Suprapubic skin (tissue), 4 donors: ENCODE measurements at regions not wholly inside any gene's neighbourhood (a gene's known extent, or its start where the extent isn't known, plus 50 kb on each side); places are given as distances from the start of the nearest gene placed in this dataset.

Experiments
- POLR2A ChIP-seq, 2 donors: fragments of 450-650 bp; IDR thresholded peaks; one replicate each; pipeline ENCODE4 v1.6.1; 2017; ENCODE audit warnings: antibody characterized with exemption in 2 of 2, mild to moderate bottlenecking in 2 of 2, moderate library complexity in 2 of 2
- POLR2AphosphoS5 ChIP-seq, 3 donors: sonication (generic); formaldehyde crosslinking; IDR thresholded peaks; one replicate each; pipeline ENCODE4 v1.6.1; 2017; ENCODE audit warnings: antibody characterized with exemption in 3 of 3
- TF ChIP-seq, protein P1 (sequence below), 2 donors: fragments of 200-600 bp in 1 of 2; fragments of 450-650 bp in 1 of 2; sonication (generic) in 1 of 2; IDR thresholded peaks; one replicate each; pipeline ENCODE4 v1.5.1; 2016 to 2019; ENCODE audit warnings: antibody characterized with exemption in 2 of 2, mild to moderate bottlenecking in 1 of 2, moderate library complexity in 1 of 2

DNA sequence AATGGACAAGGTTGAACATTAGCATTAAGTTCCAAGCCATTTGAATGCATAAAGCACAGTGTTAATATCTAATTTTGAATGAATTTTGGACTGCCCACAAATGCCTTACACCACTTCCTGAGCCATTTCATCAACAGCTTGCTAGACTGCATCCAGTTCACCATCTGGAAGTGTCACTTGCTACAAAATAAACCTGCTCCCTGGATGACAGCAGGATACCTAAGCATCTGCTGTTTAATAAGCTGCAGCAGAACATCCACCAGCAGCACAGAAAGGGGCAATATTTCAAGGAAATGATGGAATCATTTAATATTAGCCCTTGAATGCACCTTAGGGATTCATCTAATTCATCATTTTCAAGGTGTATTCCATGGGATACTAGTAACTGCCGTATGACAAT is 76.6 kb upstream of the PCDH9 start:
- no peak for TF ChIP-seq POLR2A (IDR thresholded peaks at IDR 0.05)
- TF ChIP-seq, protein P1, sequence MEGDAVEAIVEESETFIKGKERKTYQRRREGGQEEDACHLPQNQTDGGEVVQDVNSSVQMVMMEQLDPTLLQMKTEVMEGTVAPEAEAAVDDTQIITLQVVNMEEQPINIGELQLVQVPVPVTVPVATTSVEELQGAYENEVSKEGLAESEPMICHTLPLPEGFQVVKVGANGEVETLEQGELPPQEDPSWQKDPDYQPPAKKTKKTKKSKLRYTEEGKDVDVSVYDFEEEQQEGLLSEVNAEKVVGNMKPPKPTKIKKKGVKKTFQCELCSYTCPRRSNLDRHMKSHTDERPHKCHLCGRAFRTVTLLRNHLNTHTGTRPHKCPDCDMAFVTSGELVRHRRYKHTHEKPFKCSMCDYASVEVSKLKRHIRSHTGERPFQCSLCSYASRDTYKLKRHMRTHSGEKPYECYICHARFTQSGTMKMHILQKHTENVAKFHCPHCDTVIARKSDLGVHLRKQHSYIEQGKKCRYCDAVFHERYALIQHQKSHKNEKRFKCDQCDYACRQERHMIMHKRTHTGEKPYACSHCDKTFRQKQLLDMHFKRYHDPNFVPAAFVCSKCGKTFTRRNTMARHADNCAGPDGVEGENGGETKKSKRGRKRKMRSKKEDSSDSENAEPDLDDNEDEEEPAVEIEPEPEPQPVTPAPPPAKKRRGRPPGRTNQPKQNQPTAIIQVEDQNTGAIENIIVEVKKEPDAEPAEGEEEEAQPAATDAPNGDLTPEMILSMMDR (IDR thresholded peaks at IDR 0.05): no peak
- TF ChIP-seq POLR2AphosphoS5 (IDR thresholded peaks at IDR 0.05): no peak
